ENCODE measurements at regions not wholly inside any gene's neighbourhood (a gene's known extent, or its start where the extent isn't known, plus 50 kb on each side); places are given as distances from the start of the nearest gene placed in this dataset.

- TF ChIP-seq SP1 (IDR thresholded peaks at IDR 0.05) (no peak), ARNT (IDR thresholded peaks at IDR 0.05) (no peak), L3MBTL2 (conservative IDR thresholded peaks at IDR 0.05) (no peak), FOXM1 (IDR thresholded peaks at IDR 0.05; ENCODE audit: borderline replicate concordance) (no peak)
These were observed 56.6 kb upstream of the CNTN5 start for GRCh38 chr11:98964146-98964545.
